ENCODE measurements at regions not wholly inside any gene's neighbourhood (a gene's known extent, or its start where the extent isn't known, plus 50 kb on each side); places are given as distances from the start of the nearest gene placed in this dataset.
"Not testable (repeated sequence)": the region's sequence is repeated elsewhere in the genome, so short reads cannot be mapped to it uniquely, and the experiment has no call there.

- TF ChIP-seq CTCF (IDR thresholded peaks at IDR 0.05): no peak
- no peaks in the 10 kb centered on the region for H3K9me3 ChIP-seq (replicated peaks in 1 of 2; ENCODE audit: control insufficient read depth in 1 of 2, insufficient read depth in 1 of 2, low read length in 2 of 2)
- Mint-ChIP-seq H3K27ac (no peak overlapping the region), H3K4me1 (no peaks in the 10 kb centered on the region), H3K36me3 (no peaks in the 10 kb centered on the region), H3K27me3 (ENCODE audit: low read depth in 3 of 3) (no peaks in the 10 kb centered on the region), H3K4me3 (no peak overlapping the region), H3K9me3 (no peaks in the 10 kb centered on the region)
- no CpG with 5 or more reads among the region's 1 CpG for WGBS (ENCODE audit: insufficient coverage)
- no peak overlapping the region for H3K27ac ChIP-seq (ENCODE audit: low read depth in 1 of 2, low read length in 2 of 2)
- no peaks in the 10 kb centered on the region for H3K79me2 ChIP-seq (ENCODE audit: insufficient read depth, low read length)
- H3K36me3 ChIP-seq (replicated peaks in 1 of 2; ENCODE audit: control insufficient read depth in 1 of 2, insufficient read depth in 2 of 2, low read length in 2 of 2): no peaks in the 10 kb centered on the region
- no peaks in the 10 kb centered on the region for H4K20me1 ChIP-seq (ENCODE audit: insufficient read depth, low read length)
- H3K27me3 ChIP-seq (ENCODE audit: control insufficient read depth in 2 of 2, insufficient read depth in 2 of 2, low read length in 2 of 2): no peaks in the 10 kb centered on the region
- H3K4me3 ChIP-seq (replicated peaks in 1 of 3; ENCODE audit: low read depth in 2 of 3, low read length in 3 of 3): no peak overlapping the region
- H2AFZ ChIP-seq (ENCODE audit: insufficient read depth, low read depth, low read length, poor library complexity, severe bottlenecking): no peak overlapping the region
- no peaks in the 10 kb centered on the region for H3K4me1 ChIP-seq (ENCODE audit: control insufficient read depth in 1 of 2, insufficient read depth in 2 of 2, low read length in 2 of 2)
- DNase-seq: no peak
- H3K9ac ChIP-seq (ENCODE audit: insufficient read depth, low read length, poor library complexity, severe bottlenecking): no peak overlapping the region
- intact Hi-C loops (cut with micrococcal nuclease): no loop called here
- H3K4me2 ChIP-seq (replicated peaks; ENCODE audit: extremely low read depth, low read length, poor library complexity, severe bottlenecking): no peak overlapping the region
These were observed 524.0 kb downstream of the LRRIQ3 start for GRCh38 chr1:73673971-73674370.

- H2AFZ ChIP-seq (ENCODE audit: insufficient read depth, low read depth, low read length, poor library complexity, severe bottlenecking): no peak overlapping the region
- no peak overlapping the region for H3K27ac ChIP-seq (ENCODE audit: low read depth in 1 of 2, low read length in 2 of 2)
- no peak overlapping the region for H3K4me2 ChIP-seq (replicated peaks; ENCODE audit: extremely low read depth, low read length, poor library complexity, severe bottlenecking)
- intact Hi-C loops (cut with micrococcal nuclease): no loop called here
- WGBS (ENCODE audit: insufficient coverage): no CpG with 5 or more reads among the region's 1 CpG
- no peak overlapping the region for H3K4me3 Mint-ChIP-seq
- H3K36me3 Mint-ChIP-seq: no peaks in the 10 kb centered on the region
- no peak for TF ChIP-seq CTCF (IDR thresholded peaks at IDR 0.05)
- H3K9me3 Mint-ChIP-seq: peaks cover 0 to 10% (median 7%) of the 10 kb centered on the region in 7 donors
- H3K79me2 ChIP-seq (ENCODE audit: insufficient read depth, low read length): no peaks in the 10 kb centered on the region
- no peaks in the 10 kb centered on the region for H3K4me1 Mint-ChIP-seq
- no peak overlapping the region for H3K4me3 ChIP-seq (replicated peaks in 1 of 3; ENCODE audit: low read depth in 2 of 3, low read length in 3 of 3)
- no peaks in the 10 kb centered on the region for H3K4me1 ChIP-seq (ENCODE audit: control insufficient read depth in 1 of 2, insufficient read depth in 2 of 2, low read length in 2 of 2)
- no peaks in the 10 kb centered on the region for H3K27me3 ChIP-seq (ENCODE audit: control insufficient read depth in 2 of 2, insufficient read depth in 2 of 2, low read length in 2 of 2)
- no peaks in the 10 kb centered on the region for H3K27me3 Mint-ChIP-seq (ENCODE audit: low read depth in 3 of 3)
- no peak overlapping the region for H3K27ac Mint-ChIP-seq
- peaks cover 5 to 13% of the 10 kb centered on the region in 2 donors for H3K9me3 ChIP-seq (replicated peaks in 1 of 2; ENCODE audit: control insufficient read depth in 1 of 2, insufficient read depth in 1 of 2, low read length in 2 of 2)
- no peaks in the 10 kb centered on the region for H4K20me1 ChIP-seq (ENCODE audit: insufficient read depth, low read length)
- no peak overlapping the region for H3K9ac ChIP-seq (ENCODE audit: insufficient read depth, low read length, poor library complexity, severe bottlenecking)
- DNase-seq: no peak
- no peaks in the 10 kb centered on the region for H3K36me3 ChIP-seq (replicated peaks in 1 of 2; ENCODE audit: control insufficient read depth in 1 of 2, insufficient read depth in 2 of 2, low read length in 2 of 2)
These were observed 526.4 kb downstream of the LRRIQ3 start for GRCh38 chr1:73671530-73671929.

GRCh38 chr1:73667959-73668358, 530.0 kb downstream of the LRRIQ3 start:
- H3K36me3 ChIP-seq (replicated peaks in 1 of 2; ENCODE audit: control insufficient read depth in 1 of 2, insufficient read depth in 2 of 2, low read length in 2 of 2); H3K79me2 ChIP-seq (ENCODE audit: insufficient read depth, low read length); H3K27me3 Mint-ChIP-seq (ENCODE audit: low read depth in 3 of 3); H3K9ac ChIP-seq (ENCODE audit: insufficient read depth, low read length, poor library complexity, severe bottlenecking); H3K4me3 ChIP-seq (replicated peaks in 1 of 3; ENCODE audit: low read depth in 2 of 3, low read length in 3 of 3); H4K20me1 ChIP-seq (ENCODE audit: insufficient read depth, low read length); H3K4me1 Mint-ChIP-seq; intact Hi-C loops (cut with micrococcal nuclease); DNase-seq; H2AFZ ChIP-seq (ENCODE audit: insufficient read depth, low read depth, low read length, poor library complexity, severe bottlenecking); H3K4me1 ChIP-seq (ENCODE audit: control insufficient read depth in 1 of 2, insufficient read depth in 2 of 2, low read length in 2 of 2); H3K27ac ChIP-seq (ENCODE audit: low read depth in 1 of 2, low read length in 2 of 2); H3K27me3 ChIP-seq (ENCODE audit: control insufficient read depth in 2 of 2, insufficient read depth in 2 of 2, low read length in 2 of 2); H3K4me3 Mint-ChIP-seq; H3K36me3 Mint-ChIP-seq; H3K27ac Mint-ChIP-seq; H3K4me2 ChIP-seq (replicated peaks; ENCODE audit: extremely low read depth, low read length, poor library complexity, severe bottlenecking): not testable (repeated sequence)
- H3K9me3 ChIP-seq (replicated peaks in 1 of 2; ENCODE audit: control insufficient read depth in 1 of 2, insufficient read depth in 1 of 2, low read length in 2 of 2): peaks cover 5 to 17% of the 10 kb centered on the region in 2 donors
- WGBS (ENCODE audit: insufficient coverage): 100% methylated on average over 2 of the region's 4 CpGs
- H3K9me3 Mint-ChIP-seq: peaks cover 0 to 13% (median 11%) of the 10 kb centered on the region in 7 donors
